Dermis blood vessel endothelial cell (primary cell): ENCODE measurements at regions not wholly inside any gene's neighbourhood (a gene's known extent, or its start where the extent isn't known, plus 50 kb on each side); places are given as distances from the start of the nearest gene placed in this dataset.
"Not testable (repeated sequence)": the region's sequence is repeated elsewhere in the genome, so short reads cannot be mapped to it uniquely, and the experiment has no call there.

Source experiments
- DNase-seq: peaks from one replicate; pipeline ENCODE4 v3.0.0; 2010

DNA sequence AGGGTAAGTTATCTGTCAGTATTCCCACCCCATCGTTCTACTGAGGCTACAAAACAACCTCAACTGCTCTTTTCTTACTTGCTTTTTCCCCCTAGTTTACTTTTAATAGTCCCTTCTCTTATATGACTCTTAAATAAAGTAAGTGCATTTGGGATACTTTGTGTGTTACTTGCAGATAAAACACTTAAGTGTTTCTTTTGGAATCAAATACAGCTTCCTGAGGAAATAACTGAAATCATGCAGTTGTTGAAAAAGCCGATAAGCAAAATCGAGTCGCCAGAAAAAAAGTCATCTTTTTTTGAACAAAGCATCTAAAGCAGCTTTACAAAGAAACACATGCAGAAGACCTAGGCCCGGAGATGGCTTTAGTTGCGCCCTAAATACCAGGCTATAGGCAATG lies 53.5 kb upstream of the EPB41L4A start:
- DNase-seq, result peak; percentile 71

DNA sequence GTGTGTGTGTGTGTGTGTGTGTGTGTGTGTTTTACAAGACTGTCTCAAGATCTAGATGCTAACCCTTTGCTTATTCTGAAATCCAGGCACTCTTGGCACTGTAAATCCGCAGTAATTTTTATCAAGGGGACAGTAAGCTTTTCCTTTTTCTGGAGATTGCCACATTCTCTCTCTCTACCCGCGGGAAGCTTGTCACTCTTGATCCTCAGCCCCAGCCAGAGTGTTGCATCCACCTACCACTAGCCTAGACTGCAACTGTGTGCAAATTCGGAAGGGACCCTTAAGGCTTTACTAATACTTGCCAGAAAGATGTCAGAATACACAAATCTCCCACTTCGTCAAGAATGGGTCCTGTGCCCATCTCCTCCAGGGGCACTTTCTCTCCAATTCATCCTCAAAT lies 54.9 kb upstream of the EPB41L4A start:
- no peak for DNase-seq

DNA sequence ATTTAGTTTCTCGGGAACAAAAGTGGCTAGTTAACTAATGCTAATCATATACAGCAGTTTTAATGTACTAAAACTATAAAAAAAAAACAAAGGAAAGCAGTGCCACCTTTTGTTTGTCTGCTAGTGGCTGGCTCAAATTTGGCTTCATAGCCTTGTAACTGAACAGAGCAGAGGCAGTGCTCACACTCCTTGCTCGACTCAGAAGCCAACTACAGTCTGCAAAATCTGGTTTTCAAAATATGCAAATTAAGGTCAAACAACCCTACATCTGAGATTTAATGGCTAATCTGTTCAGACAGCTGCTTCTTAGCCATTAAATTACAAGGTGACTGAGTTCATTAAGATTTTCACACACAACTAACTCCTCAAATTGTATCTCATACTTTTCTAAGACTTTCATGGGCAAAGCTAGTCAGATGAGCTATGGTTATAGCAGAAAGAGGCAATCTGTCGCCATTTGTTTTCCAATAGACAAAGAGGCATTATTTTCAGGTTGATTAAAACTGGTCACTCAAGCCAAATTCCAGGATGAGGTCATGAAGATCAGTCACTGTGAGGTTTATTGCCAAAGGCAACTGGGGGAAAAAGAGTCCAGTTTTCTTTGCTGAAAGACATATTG lies 56.8 kb upstream of the EPB41L4A start:
- DNase-seq, result peak; percentile 56

DNA sequence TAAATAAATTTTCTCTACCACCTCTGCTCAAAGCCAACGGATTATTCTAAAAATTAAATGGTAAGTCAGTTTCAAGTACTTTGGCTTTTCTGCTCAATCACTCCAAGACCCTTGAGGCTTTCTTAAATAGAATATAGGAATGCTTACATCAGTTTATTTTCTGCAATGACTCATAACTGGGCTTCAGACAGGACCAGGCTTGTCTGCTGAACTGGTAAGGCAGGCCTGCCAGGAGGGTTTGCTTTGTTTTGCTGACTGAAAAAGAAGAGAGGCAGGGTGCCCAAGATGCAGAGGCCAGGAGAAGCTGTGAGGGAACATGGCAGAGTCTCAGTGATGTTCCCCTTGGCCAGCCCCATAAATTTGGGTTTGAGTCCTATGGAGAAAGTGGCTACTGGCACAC lies 60.3 kb upstream of the EPB41L4A start:
- DNase-seq, result peak; percentile 51

DNA sequence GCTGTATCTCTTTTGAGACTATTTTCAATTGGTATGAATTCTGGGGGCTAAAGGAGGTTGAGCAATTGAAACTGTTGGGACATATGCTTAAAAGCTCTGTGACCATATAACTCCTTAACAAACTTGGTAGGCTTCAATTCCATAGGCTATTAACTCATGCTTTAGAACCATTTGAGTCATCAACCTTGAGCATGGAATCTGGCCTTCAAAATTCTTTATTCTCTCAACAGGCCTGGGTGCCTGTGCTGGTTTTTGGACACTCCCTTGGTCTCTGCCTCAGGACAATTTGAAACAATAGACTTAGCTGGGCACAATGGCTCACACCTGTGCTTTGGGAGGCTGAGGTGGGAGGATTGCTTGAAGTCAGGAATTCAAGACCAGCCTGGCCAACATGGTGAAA lies 61.4 kb upstream of the EPB41L4A start:
- no peak for DNase-seq

DNA sequence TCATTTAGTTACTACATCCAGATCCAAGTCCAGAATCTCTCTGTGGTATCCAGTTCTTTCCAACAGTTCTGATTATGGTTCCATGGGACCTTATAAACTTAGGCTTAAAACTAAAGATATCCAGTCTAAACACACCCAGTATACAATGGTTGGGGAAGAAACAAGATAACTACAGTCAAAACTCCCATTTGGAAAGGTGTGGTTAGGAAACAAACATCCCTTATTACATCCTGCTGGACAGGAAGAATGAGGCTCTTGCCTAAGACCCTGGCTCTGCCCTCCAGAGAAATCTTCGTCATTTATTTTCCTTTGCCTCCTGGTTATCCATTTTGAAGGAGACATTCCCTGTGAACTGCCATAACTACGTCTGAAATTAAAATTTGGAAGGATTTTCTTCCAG lies 64.6 kb upstream of the EPB41L4A start:
- DNase-seq, result peak; percentile 13

DNA sequence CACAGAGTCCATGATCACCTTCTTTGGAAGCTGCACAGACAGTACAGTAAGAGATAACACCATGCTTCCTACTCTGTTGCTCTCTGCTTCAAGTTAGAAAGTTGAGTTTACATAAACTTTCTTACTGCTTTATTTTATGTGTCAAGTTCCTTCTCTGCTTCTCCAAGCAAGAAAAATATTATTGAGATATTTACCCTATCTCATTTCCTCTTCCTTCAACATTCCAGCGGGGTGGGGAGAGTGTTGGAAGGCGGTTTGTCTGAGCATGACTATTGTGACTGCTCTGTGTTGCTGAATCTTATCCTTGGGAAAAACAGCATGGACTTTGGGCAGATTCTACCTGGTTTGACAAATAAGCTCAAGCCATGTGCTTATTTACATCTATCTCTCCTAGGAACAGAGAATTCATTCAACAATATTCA lies 66.9 kb upstream of the EPB41L4A start:
- DNase-seq, result peak; percentile 60

DNA sequence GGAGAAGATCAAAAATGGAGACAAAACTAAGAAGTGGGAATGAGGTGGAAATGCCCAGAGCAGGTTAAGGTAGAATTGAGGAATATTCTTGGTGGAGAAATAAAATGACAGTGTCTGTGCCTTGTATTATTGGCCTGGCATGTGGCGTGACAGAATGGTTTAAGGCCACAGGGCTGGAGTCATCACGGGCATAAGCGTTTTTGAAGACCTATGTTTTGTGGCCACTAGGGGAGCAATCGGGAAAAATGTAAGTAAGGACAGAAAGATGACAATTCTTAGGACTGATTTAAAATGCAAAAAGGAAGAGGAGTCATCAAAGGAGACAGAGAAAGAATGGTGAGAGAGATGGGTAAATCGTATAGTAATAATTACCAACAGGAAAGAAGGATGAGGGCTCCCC lies 72.2 kb upstream of the EPB41L4A start:
- peak; percentile 30 for DNase-seq

DNA sequence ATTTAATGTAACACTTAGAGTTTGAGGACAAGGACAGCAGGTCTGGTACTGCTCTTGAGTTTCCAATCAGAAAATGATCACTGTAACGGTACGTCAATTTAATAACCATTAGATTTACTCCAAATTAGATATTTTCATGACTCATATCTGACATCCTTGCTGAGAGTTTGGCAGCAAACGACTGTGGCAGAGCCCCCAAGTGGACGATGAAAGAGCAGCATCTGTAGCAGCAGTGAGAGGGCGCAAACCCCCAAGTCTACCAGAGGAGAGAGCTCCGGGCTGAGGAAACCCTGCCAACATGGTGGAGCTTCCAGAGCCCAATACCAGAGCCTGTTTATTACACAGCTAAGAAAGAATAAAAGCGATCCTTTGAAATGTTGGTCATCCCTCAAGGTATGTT lies 73.2 kb upstream of the EPB41L4A start:
- DNase-seq, result peak; percentile 79

DNA sequence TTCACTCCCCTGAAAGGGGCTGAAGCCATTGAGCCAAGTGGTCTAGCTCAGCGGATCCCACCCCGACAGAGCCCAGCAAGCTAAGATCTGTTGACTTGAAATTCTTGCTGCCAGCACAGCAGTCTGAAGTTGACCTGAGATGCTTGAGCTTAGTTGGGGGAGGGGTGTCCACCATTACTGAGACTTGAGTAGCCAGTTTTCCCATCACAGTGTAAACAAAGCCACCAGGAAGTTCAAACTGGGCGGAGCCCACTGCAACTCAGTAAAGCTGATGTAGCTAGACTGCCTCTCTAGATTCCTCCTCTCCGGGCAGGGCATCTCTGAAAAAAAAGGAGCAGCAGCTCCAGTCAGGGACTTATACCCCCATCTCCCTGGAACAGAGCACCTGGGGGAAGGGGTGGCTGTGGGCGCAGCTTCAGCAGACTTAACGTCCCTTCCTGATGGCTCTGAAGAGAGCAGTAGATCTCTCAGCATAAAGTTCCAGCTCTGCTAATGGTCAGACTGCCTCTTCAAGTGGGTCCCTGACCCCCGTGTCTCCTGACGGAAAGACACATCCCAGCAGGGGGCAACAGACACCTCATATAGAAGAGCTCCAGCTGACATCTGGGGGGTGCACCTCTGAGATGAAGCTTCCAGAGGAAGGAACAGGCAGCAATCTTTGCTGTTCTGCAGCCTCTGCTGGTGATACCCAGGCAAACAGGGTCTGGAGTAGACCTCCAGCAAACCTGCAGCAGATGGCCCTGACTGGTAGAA lies 84.8 kb upstream of the EPB41L4A start:
- DNase-seq, result not testable (repeated sequence)

DNA sequence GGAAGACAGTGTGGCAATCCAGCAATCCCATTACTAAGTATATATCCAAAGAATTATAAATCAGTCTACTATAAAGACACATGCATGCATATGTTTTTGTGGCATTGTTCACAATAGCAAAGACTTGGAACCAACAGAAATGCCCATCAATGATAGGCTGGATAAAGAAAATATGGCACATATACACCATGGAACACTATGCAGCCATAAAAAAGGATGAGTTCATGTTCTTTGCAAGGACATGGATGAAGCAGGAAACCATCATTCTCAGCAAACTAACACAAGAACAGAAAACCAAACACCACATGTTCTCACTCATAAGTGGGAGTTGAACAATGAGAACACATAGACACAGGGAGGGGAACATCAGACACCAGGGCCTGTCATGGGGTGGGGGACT lies 90.0 kb upstream of the EPB41L4A start:
- not testable (repeated sequence) for DNase-seq

DNA sequence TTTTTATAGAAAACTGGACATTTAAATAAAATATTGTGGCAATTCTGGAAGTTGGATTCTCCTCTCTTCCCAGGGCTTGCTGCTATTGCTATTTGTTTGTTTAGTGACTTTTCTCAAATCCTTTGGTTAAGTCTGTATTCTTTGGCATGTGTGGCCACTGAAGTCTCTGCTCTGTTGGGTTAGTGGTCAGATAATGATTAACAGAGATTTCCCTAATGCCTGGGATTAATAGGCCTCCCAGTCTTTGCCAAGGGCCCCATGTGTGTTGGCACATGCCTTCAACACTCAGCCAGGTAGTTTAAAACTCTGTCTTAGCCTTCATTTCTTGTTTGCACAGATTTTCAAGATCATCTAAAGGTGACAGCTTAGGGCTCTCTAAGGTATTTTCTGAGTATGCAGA lies 92.8 kb upstream of the EPB41L4A start:
- DNase-seq, result no peak

DNA sequence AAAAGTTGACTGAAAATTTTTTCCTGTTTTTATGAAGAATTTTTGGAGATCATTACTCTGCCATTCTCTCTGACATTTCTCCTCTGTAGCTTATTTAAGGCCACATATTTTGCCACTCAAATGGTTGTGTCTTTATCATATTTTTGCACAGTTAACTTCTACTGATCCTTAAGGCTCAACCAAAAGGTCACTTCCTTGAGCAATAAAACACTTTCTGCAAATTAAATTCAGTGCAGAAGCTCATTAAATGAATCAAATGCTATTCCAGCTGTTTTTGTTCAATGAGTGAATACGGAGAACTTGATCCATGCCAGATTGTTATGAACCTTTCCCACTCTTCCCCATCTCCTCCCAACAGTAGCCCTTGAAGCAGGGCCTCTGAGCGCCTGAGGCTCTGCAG lies 93.8 kb upstream of the EPB41L4A start:
- no peak for DNase-seq

DNA sequence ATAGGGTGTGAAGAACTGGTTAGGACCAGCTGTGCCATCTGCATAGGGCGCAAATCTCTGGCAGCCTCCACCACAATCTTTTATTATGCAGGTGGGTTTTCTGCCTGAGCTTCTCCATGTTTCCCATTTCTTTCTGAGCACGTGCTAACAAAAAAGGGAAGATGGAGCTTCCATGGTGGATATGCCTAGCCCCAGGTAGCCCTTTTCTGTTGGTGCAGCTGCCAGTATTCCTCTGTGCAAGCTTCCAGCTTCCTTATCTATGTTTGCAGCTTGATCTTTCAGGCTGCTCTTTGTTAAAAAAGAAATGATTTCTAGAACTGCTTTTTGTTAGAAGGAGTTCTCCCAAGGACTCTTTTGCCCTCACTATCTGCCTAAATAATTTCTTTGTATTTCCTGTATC lies 95.0 kb upstream of the EPB41L4A start:
- DNase-seq, result no peak

DNA sequence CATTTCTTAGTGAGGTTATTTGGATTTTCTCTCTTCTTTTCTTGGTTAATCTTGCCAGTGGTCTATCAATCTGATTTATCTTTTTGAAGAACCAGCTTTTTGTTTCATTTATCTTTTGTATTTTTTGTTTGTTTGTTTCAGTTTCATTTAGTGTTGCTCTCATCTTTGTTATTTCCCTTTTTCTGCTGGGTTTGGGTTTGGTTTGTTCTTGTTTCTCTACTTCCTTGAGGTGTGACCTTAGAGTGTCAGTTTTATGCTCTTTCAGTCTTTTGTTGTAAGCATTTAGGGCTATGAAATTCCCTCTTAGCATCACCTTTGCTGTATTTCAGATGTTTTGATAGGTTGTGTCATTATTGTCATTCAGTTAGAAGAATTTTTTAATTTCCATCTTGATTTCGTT lies 101.4 kb upstream of the EPB41L4A start:
- DNase-seq, result not testable (repeated sequence)

DNA sequence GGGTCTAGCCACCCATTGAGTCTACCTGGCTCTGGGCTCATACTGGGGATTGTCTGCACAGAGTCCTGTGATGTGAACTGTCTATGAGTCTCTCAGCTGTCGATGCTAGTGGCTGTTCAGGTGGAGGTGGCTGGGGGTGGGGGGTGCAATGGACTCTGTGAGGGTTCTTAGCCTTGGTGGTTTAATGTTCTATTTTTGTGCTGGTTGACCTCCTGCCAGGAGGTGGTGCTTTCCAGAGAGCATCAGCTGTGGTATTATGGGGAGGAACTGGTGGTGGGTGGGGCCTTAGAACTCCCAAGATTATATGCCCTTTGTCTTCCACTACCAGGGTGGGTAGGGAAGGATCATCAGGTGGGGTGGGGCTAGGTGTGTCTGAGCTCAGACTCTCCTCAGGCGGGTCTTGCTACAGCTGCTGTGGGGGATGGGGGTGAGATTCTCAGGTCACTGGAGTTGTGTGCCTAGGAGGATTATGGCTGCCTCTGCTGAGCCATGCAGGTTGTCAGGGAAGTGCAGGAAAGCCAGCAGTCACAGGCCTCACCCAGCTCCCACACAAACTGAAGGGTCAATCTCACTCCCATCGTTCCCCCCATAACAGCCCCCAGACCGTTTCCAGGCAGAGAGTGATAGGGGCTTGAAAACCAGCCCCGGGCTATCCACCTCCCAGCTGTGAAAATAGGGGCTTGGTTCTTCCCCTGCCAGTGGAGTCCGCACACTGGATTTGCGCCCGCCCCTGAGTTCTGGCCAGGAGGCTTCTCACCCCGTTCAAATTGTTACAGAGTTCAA lies 104.0 kb upstream of the EPB41L4A start:
- DNase-seq, result not testable (repeated sequence)

DNA sequence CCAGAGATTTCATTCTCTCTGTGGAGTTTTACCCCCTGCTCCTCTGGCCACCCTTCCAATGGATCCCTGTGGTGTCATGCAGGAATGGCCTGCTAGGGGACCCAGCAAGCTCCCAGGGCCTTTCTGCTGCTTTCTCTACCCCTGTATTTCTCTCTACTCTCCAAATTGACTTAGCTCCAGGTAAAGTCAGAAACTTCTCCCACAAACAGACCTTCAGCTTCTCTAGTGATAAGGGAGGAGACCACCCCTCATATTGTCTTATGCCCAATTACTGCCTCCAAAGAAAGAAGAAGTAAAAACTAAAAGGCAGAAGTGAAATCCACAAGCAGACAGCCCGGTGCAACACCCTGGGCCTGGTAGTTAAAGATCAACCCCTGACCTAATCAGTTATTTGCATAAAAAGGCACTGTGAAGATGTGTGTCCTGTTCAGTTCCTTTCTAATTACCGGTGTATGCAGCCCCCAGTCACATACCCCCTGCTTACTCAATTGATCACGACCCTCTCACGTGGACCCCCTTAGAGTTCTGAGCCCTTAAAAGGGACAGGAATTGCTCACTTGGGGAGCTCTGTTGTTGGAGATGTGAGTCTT lies 104.7 kb upstream of the EPB41L4A start:
- not testable (repeated sequence) for DNase-seq

DNA sequence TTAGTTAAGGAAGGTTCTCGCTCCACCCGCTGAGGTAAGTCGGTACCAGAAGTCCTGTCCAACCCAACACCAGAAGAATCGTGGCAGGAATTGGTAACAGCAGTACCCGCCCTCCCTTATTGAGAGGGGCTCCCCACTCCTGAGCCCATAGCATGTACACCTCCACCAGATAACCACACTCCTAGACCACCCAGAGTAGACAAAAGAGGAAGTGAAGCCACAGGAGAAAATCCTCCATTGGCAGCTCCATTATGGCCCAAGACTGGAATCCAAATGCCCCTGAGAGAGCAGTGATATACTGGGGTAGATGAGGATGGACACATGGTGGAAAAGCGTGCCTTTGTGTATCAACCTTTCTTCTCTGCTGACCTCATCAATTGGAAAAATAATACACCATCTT lies 106.1 kb upstream of the EPB41L4A start:
- DNase-seq, result no peak

DNA sequence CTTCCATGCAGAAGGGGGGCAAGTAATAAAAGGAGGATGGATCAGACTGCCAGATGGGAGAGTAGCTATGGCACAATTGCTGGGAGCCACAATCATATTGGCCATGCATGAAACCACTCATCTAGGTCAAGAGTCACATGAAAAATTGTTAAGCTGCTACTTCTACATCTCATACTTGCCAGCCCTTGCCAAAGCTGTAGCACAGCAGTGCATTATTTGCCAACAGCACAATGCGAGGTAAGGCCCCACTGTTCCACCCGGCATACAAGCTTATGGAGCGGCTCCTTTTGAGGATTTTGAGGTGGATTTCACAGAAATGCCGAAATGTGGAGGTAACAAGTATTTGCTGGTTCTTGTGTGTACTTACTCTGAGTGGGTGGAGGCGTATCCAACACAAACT lies 109.9 kb upstream of the EPB41L4A start:
- DNase-seq, result no peak

DNA sequence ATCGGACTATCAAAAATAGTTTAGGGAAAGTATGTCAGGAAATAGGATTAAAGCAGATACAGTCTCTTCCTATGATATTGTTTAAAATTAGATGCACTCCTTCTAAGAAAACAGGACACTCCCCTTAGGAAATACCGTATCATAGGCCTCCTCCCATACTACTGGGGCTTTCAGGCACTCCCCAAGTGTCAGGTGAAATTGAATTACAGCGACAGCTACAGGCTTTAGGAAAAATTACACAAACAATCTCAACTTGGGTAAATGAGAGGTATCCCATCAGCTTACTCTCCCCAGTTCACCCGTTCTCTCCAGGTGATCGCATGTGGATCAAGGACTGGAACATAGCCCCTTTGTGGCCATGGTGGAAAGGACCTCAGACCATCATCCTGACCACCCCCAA lies 110.4 kb upstream of the EPB41L4A start:
- DNase-seq, result peak; percentile 57

DNA sequence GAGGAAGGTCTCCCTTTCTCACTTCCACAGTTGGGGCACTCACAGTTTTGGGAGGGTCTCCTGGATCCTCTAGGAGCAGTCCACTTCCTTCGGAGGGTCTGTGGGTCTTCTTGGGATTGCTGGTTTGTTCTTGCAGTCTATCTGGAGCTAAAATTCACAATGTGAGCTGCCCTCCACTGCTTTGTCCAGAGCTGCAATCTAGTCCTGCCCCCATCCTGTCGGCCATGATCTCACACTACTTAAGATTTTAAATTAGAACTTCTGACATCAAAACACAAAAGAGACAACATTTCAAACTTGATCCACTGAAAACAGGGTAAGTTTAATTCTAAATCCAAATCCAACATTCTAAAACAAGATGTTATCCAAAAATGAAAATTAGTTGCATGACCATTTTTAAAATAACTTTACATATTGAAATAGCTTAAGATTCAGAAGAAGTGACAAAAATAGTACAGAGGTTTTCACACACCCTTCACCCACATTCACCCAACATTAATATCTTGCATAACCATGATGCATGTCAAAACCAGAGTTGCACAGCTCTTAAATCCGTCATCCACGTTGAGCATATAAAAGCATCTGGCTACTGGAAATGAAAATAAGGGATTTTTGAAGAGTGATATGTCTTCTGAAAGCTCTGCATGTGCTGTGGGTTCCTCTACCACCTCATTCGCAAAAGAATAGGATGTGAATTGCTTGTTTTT lies 113.7 kb upstream of the EPB41L4A start:
- no peak for DNase-seq

DNA sequence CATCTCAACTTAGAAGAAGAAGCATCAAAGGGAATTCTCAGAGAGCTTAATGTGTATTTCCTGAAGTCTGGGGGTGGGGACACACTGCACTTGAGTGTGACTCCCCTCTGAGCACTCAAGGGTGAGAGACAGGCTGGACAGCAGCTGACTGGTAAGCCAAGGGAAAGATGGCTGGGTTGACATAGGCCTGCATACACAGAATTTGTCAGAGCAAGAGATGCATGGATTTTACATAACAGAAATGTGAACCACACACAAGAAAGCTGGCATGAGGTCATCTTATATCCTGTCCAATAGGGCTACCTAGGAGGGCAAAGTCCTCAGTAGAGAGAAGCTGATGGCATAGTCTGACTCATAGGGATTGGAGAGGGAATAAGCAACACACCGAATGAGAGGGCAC lies 114.3 kb upstream of the EPB41L4A start:
- DNase-seq, result no peak
